Neural progenitor cell (in vitro differentiated cells): ENCODE measurements at regions not wholly inside any gene's neighbourhood (a gene's known extent, or its start where the extent isn't known, plus 50 kb on each side); places are given as distances from the start of the nearest gene placed in this dataset.

ENCODE experiments used
- EZH2 ChIP-seq: fragments of 200-600 bp; sonication (generic); IDR thresholded peaks from 2 replicates; pipeline ENCODE4 v1.6.1; 2017; ENCODE audit warnings: antibody characterized with exemption, mild to moderate bottlenecking, moderate library complexity
- TF ChIP-seq, protein P1 (sequence below): fragments of 200-600 bp; sonication (generic); IDR thresholded peaks from 2 replicates; pipeline ENCODE4 v1.5.1; 2017; ENCODE audit warnings: antibody characterized with exemption, mild to moderate bottlenecking

GRCh38 chr2:226220511-226220910 lies 579.1 kb downstream of the IRS1 start:
- TF ChIP-seq, protein P1, sequence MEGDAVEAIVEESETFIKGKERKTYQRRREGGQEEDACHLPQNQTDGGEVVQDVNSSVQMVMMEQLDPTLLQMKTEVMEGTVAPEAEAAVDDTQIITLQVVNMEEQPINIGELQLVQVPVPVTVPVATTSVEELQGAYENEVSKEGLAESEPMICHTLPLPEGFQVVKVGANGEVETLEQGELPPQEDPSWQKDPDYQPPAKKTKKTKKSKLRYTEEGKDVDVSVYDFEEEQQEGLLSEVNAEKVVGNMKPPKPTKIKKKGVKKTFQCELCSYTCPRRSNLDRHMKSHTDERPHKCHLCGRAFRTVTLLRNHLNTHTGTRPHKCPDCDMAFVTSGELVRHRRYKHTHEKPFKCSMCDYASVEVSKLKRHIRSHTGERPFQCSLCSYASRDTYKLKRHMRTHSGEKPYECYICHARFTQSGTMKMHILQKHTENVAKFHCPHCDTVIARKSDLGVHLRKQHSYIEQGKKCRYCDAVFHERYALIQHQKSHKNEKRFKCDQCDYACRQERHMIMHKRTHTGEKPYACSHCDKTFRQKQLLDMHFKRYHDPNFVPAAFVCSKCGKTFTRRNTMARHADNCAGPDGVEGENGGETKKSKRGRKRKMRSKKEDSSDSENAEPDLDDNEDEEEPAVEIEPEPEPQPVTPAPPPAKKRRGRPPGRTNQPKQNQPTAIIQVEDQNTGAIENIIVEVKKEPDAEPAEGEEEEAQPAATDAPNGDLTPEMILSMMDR, result no peak
- TF ChIP-seq EZH2, result no peak
